ENCODE measurements at regions not wholly inside any gene's neighbourhood (a gene's known extent, or its start where the extent isn't known, plus 50 kb on each side); places are given as distances from the start of the nearest gene placed in this dataset.
"Not testable (repeated sequence)": the region's sequence is repeated elsewhere in the genome, so short reads cannot be mapped to it uniquely, and the experiment has no call there.

DNA sequence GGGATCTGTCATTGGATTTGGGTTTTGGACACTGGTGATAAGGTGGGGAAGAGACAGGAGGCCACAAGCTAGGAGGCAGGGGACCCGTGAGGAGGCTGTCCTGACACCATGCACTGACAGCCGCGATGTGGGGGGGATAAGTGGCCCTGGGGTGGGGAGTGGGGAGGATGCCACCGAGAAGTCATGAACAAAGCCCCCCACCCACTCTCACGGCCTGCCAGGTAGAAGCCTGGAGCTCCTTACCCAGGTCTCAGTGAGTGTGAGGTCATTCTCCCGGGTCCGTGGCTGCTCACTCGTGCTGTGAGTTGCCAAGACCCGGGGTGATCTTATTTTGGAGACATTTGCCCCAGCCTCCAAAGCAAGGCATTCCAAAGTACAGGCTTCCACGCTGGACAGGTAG, 165.9 kb upstream of the TNRC6C start:
- DNase-seq: no peak

DNA sequence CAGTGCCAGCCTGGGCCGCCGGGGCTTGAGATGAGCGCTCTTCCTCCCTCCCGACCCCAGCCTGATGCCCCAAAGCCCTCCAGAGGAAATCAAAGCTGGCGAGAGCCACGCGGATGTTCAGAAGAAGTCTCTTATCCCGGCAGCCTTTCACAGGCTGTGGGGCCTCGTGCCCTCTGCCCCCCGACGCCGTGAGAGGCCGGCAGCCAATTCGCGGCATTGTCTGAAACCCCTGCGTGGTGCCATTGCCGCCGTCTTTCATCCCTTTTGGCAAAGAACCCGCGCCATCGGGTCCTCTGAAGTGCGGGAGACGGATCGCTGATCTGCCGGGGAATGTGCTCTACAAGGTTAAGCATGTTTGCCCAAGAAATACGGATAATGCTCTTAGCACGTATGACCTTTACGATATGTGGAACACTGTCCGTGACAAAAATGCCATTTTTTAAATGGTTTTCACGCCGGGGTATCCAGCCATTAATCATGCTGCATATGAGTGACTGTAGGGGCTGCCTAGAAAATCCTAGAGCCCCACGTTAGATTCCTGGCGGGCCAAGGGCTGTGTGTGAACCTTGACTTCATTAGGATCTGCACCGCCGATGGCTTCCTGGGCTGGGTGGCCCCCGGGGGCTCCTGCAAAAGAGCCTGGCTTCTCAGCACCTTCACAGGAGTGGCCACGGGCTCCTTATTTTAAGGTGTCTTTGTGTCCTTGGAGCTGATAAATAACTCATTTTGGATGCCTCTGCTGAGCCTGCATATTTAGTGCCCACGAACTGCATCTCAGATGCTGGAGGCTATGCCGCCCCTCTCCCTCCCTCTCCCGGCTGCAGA, 165.1 kb upstream of the TNRC6C start:
- DNase-seq: no peak

DNA sequence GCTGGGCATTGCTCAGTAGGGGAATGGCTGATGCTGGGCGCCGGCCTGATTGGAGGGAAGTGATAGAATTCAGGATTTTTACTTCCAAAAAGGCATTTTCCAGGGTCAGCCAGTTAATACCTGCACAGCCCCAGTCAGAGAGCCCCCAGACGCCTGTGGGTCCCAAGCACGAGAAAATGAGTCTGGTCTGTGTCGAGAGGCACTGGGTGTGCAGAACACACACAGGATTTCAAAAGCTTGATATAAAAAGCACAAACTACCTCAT, 164.6 kb upstream of the TNRC6C start:
- no peak for DNase-seq

DNA sequence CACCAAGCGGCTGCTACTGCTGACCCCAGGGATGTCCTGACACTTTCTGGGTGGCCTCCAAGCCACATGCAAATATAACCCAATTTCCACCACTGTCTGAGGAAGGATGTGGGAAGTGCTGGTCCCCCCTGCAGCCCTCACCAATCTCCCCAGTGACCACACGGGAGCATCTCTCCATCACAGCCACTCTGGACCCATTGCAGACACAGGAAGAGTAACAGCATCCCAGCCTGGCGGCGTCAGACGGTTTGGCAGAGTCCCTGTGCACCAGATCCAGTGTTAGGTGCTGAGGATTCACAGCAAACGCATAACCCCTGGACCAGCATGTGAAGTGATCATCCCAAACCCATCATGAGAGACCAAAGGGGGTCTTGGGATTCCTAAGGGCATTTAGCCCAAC, 163.7 kb upstream of the TNRC6C start:
- no peak for DNase-seq

DNA sequence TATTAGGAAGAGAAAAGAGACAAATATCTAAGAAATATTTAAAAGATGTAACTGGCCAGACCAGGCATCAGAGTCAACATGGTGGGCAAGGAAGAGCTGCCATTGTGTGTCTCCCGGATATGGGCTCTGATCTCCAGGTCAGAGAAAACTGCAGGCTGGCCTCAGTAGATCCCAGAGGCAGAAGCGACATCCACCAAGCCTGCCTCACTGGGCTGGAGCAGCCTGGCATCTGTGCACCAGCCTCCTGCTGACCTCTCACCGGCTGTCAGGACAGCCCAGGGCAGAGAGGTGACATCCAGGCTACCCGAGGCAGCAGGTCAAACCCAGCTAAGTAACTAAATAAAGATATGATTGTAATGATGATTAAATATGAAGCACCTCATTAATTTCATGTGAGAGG, 162.8 kb upstream of the TNRC6C start:
- DNase-seq: no peak

DNA sequence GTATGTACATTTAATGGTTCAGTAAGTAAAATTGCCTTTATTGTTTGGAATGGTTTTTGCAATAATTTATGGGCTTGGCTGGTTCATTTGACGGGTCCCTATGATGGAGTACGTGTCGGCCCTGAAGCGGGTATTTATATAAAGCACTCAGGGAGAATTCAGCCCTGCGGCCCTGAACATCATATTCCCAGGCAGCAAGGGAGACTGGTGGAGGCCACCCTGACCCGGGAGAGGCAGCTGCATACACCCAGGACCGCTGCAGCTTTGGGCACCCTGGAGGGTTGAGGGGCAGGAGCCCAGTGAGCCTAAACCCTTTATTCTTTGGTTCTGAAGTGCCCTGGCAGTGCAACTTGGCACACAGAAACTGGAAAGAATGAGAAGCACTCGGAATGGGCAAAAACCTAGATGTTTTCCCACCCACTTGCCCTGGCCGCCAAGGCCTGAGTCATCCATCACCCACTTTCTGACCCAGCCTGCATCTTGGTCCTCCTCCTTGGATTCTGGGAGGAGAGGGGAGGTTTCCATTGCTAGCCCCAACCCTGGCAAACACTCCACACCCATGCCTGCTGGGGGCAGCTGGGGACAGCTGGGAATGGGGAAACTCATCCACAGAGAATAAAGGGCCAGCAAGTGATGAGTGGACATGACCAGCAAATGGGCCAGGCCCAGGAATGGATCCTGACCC, 162.2 kb upstream of the TNRC6C start:
- no peak for DNase-seq

DNA sequence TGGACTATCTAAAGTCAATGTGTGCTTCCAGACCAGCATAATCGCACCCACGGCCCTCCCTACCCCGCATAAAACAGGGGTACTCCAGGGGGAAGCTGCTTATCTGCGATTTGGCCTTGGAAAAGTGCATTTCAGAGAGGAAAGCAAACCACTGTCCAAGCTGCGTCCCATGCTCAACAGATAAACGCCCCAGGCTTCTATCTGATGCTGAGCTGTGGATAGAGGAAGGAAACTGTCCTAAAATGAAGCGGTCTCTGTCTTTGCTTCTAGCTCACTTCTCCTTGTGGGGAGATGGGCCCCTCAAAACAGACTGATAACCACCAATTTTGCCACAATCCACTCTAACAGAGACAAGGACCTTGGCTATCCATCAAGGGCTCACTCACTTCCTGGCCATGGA, 160.5 kb upstream of the TNRC6C start:
- DNase-seq: no peak

DNA sequence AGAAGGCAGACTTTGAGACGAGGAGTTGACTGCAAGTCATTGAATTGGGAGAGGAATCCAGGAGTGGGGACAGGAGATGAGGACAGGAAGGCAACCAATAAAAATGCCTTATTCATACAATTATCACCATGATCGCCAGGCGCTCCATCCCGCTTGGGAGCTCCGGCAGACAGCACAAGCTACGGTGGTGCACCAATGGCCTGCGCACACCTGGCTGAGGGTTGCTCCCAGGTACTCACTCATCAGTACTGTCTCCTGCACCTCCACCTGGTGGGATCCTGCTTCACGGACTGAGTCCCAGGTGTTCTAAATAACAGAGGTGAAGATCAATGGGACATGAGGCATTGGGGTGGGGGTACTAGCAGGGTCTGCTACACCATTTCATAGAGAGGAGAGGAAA, 160.0 kb upstream of the TNRC6C start:
- DNase-seq: no peak

DNA sequence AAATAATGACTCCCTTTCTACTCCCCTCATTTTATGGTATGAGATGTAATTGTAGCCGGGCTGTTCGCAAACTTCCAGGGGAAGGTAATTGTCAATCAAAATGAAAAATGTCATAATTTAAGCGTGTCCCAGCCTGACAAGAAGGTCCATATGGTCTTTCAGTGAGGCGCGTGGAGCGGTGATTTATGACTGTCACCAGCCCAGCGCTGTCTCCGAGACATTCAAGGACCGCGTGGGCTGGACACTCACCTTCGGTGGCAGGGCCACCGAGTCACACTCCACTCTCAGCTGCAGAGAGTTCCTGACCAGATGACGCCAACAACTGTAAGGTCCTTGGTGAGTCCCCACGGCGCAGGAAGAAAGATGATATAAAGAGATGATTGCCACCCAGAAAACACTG, 157.7 kb upstream of the TNRC6C start:
- no peak for DNase-seq

DNA sequence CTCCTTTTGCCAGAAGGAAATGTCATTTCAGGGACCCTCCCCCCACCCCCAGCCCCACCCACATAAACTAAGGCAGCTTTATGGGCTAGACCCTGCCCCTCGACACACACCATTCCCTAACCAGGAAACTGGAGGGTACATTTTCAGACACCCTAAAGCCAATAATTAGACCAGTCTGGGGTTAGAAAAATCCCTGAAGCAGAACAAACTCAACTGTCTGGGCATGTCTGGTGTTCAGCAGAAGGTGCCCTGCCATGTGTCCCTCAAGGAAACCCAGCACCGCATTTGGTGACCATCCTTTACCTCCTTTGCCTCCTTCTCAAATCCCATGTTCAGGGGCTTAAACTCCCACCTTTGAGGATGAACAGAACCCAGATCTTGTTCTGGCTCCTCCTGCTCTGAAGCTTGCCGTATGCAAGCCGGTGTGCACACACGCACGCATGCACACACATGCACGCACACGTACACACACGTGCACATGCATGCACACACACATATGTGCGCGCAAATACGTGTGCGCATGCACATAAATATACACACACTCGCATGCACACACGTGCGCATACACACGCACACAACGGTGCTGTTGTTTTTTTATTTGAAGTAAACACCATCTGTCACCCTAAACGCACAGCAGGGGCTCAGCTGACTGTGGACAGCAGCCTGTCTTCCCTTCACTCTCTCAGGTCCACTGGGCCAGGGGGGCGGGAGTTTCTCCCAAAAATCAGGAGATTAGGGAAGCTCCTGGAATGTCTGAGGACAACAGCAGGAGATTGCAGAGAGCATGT, 156.8 kb upstream of the TNRC6C start:
- no peak for DNase-seq

DNA sequence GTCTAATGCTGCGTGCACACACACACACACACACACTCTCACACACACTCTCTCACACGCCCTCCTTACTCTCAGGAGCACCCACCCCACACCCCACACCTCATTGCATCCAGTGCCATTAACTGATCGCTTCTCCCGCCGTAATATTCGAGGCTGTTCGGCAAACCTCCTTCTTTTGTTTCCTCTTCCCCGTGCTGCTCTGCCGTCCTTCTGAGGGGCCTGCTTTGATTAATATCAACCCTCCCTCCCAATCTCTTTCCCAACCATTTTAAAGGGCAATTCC, 156.2 kb upstream of the TNRC6C start:
- no peak for DNase-seq

DNA sequence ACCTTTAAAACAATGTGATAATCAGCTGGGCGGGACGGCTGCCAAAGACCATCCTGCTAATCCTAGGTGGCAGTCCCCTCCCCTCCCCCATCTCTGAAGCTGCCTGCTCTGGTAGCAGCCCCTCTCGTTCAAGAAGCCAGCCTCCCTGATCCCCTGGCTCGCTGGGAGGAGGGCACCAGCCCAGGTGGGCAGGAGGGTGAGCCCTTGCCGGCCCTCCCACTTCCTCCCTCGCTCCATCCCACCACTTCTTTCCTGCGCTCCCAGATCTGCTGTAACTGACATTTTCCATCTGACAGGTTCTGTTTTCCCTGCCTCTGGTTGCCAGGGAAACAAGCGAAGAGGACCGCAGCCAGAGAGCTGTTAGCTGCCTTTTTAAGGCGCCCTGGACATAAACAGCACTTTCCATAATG, 155.7 kb upstream of the TNRC6C start:
- DNase-seq: no peak

DNA sequence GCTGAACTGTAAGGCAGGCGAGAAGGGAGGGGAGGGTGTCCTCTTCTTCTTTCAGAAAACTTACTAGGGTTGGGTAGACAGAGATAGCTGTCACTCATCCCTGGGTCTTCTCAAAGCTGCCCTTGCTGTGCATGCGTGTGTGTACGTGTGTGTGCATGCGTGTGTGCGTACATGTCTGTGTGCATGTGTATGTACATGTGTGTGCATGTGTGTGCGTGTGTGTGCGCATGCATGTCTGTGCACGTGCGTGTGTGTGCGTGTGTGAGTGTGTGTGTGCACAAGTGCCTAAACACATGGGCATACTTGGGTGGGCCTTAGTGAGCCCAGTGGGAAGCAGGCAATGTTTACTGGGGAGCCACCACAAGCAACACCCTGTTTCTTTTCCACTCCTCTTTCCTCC, 154.8 kb upstream of the TNRC6C start:
- DNase-seq: no peak

DNA sequence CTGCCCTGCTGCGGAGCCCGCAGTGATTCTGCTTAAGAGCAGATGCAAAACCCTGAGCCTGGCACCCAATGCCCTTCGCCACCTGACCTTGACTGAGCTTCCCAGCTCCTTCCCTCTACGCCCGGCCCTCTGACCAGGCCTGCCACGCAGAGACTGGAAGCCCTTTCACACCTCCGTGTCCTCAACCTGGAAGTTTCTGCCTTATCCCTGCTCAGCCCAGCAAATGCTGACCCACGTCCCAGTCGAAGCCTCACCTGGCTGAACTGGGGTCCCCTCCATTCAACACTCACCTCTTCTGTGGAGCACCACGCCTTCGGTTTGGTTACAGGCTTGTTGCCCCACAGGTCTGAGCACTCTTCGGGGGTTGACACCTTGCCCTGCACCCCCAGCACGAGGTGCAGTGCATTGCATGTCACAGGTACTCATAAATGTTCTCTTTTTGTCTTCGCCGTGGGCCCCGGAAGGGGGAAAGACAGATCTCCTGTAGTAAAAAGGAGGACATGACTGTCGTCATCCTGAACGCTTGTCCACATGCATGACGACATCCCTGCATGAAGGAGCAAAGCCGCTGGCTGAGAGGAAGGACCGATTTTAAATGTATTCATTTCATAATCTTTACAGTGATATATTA, 153.6 kb upstream of the TNRC6C start:
- DNase-seq: no peak

DNA sequence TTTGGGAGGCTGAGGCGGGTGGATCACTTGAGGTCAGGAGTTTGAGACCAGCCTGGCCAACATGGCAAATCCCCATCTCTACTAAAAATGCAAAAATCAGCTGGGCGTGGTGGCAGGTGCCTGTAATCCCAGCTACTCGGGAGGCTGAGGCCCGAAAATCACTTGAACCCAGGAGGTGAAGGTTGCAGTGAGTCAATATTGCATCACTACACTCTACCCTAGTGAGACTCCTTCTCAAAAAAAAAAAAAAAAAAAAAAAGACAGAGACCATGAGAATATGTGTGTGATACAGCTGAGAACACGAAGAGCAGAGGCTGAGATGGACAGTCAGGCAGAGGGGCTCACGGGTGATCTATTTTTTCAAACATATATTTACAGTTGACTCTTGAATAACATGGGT, 152.5 kb upstream of the TNRC6C start:
- DNase-seq: not testable (repeated sequence)

DNA sequence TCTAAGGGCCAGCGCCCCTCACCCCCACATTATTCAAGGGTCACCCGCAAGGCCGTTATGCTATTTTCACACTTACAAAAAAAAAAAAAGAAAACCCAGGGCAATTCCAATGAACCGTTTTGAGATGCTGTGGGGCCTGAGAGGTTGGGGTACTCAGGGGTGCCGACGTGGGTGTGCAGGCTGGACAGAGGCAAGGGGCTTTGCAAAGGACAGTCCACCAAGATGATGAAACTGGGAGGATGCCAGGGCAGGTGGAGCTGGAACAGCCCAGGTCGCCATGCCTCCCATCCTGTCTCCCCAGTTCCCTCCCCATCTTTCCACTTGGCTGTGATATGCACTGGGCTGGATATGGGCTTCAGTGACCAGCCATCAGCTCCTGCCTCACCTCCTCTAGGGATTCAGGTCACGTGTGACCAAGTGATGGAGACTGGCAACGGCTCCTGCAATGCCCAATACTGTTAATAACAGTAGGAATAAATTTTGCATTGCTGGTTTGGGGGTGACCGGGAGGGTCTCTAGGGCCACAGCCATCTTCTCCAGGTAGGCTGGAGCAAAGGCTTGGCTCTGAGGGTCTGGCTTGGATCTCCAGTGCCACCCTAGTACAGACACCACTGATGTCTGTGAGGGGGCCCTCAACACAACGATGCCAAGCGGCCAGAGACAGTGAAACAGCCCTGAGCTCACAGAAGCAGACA, 151.3 kb upstream of the TNRC6C start:
- DNase-seq: no peak

DNA sequence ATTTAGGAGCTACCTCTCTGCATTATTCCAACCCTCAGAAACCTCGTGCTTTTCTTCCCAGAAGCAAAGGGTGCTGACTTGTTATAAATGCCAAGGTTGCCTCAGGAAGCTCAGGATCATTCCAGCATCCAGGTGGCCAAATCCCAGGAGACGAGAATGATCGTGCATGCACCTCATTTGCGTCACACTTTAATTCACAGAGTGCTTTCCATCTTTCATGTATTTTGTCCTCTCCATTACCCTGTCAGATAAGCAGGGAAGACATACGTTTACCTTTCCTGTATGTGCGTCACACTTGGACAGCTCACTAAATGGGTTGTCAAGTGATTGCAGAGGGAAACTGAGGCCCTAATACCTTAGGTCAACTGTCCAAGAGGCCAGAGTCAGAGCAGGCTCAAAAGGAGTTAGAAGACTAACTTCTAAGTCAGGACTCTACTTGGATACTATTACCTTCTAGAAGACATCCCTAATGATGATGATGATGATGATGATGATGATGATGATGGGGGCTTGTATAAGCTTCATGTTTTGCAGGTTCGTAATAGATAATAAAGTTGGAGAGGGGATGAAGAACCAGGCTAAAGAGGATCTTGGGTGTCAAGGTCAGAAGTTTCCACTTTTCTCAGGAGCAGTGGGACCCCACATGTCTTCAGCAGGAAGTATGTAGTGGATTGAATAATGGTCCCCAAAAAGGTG, 150.6 kb upstream of the TNRC6C start:
- no peak for DNase-seq

DNA sequence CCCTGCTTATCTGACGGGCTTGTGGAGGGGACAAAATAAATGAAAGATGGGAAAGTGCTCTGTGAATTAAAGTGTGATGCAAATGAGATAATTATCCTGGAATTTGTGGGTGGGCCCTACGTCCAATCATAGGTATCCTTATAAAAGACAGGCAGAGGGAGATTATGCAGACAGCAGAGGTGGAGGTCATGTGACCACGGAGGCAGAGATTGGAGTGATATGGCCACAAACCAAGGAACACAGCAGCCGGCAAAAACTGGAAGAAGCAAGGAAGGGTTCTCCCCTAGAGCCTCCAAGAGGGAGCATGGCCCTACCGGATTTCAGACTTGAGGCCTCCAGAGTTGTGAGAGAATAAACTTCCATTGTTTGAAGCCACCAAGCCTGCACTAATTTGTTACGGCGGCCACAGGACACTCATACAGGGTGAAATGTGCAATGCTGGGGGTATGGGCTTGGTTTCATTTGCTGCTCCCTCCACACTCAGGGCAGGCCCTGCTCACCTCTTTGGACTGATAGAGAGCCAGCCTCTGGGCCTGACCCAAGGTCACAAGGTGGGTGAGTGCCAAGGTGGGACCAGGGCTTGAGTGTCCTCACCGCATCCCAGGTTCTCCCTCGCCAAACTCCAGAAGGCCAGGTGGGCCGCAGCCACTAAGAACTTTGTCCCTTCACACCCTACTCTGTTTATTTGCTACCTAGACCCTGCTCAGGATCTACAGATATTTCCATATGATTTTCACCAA, 149.6 kb upstream of the TNRC6C start:
- DNase-seq: no peak

DNA sequence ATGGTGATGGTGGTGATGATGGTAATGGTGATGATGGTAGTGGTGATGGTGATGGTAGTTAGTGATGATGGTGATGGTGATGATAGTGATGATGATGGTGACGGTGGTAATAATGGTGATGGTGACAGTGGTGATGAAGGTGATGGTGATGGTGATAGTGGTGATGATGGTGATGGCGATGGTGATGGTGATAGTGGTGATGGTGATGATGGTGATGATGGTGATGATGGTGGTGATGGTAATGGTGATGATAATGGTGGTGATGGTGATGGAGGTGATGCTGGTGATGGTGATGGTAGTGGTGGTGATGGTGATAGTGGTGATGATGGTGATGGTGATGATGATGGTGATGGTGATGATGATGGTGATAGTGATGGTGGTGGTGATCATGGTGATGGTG, 148.7 kb upstream of the TNRC6C start:
- DNase-seq: no peak

DNA sequence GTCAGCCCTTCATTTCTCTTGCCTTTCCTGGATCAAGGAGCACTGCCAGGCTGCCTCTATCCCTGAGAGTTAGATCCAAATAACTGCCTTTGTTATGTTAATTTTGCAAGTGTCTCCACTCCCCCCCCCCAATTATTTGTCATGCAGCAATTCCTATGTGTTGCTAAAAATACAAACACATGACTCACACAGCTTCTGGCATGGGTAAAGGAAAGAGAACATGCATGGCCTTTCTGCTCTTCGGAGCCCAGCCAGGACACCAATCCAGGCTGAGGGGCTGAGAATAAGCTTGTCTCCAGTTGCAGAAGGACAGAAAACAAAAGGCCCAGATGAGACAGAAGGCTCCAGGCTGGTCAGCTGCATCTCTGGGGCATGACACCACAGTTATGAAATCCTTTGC, 148.0 kb upstream of the TNRC6C start:
- no peak for DNase-seq

DNA sequence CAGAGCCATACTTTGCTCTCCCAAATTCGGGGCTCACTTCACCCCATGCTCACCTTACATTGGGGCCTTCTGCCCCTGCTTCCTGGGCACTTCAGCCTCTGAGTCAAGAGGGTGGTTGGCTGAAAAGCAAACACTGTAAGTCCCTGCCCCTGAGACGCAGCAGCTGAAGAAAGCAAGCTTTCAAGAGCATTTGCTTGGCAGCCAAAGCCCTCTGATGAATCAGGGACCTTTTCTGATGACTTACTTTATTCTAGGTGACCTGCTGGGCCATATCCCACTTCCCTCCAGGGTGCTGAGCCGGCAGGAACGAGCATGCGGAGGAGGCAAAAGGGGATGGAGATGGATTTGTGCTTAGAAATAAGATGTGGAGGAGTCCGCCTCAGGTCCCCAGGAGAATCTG, 147.0 kb upstream of the TNRC6C start:
- no peak for DNase-seq
